ENCODE measurements at regions not wholly inside any gene's neighbourhood (a gene's known extent, or its start where the extent isn't known, plus 50 kb on each side); places are given as distances from the start of the nearest gene placed in this dataset.

DNA sequence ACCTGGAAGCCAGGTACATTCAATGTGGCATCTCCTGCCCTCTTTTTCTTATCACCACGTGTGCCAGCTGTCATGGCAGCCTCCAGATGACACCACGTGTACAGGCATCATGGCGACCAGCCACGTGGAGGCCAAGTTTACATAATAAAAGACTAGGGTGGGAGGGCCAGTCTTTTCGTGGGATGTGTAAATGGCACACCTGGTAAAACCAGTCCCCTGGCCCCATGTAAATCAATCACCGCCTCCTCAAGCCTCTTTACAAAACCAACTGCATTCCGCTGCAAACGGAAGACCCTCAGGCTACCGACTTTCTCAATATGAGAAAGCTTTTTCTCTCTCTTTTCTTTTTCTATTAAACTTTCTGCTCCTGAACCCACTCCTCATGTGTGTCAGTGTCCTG, 65.1 kb upstream of the PHF14 start:
- Histone ChIP-seq H2AFZ (ENCODE audit: low read depth, low read length) (no peak overlapping the region), H3K79me2 (ENCODE audit: low read length) (no peaks in the 10 kb centered on the region), H3K4me2 (ENCODE audit: low read length) (no peak overlapping the region), H4K20me1 (ENCODE audit: insufficient read depth, low read length) (no peaks in the 10 kb centered on the region), H3K27ac (ENCODE audit: low read length) (no peak overlapping the region), H3K27me3 (ENCODE audit: low read depth, low read length) (no peaks in the 10 kb centered on the region), H3K9ac (ENCODE audit: low read length) (no peak overlapping the region), H3K4me3 (ENCODE audit: low read length) (no peak overlapping the region), H3K4me1 (ENCODE audit: low read length) (no peaks in the 10 kb centered on the region), H3K36me3 (replicated peaks; ENCODE audit: low read depth, low read length) (no peaks in the 10 kb centered on the region), H3K9me3 (ENCODE audit: insufficient read depth, low read length) (peaks cover 9% of the 10 kb centered on the region; the same call in 1 of the 2 replicates)
- TF ChIP-seq, protein P1, sequence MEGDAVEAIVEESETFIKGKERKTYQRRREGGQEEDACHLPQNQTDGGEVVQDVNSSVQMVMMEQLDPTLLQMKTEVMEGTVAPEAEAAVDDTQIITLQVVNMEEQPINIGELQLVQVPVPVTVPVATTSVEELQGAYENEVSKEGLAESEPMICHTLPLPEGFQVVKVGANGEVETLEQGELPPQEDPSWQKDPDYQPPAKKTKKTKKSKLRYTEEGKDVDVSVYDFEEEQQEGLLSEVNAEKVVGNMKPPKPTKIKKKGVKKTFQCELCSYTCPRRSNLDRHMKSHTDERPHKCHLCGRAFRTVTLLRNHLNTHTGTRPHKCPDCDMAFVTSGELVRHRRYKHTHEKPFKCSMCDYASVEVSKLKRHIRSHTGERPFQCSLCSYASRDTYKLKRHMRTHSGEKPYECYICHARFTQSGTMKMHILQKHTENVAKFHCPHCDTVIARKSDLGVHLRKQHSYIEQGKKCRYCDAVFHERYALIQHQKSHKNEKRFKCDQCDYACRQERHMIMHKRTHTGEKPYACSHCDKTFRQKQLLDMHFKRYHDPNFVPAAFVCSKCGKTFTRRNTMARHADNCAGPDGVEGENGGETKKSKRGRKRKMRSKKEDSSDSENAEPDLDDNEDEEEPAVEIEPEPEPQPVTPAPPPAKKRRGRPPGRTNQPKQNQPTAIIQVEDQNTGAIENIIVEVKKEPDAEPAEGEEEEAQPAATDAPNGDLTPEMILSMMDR (IDR thresholded peaks at IDR 0.05; ENCODE audit: low read depth, low read length): no peak

- TF ChIP-seq, protein P1 (IDR thresholded peaks at IDR 0.05; ENCODE audit: low read depth, low read length): no peak
- TF ChIP-seq EZH2phosphoT487 (IDR thresholded peaks at IDR 0.05; ENCODE audit: low read depth): no peak
- Histone ChIP-seq H3K9ac (ENCODE audit: low read length) (no peak overlapping the region), H2AFZ (ENCODE audit: low read depth, low read length) (no peak overlapping the region), H3K4me1 (ENCODE audit: low read length) (no peaks in the 10 kb centered on the region), H3K4me2 (ENCODE audit: low read length) (no peak overlapping the region), H3K36me3 (replicated peaks; ENCODE audit: low read depth, low read length) (no peaks in the 10 kb centered on the region), H3K79me2 (ENCODE audit: low read length) (no peaks in the 10 kb centered on the region), H3K4me3 (ENCODE audit: low read length) (no peak overlapping the region), H4K20me1 (ENCODE audit: insufficient read depth, low read length) (no peaks in the 10 kb centered on the region), H3K27ac (ENCODE audit: low read length) (no peak overlapping the region), H3K27me3 (ENCODE audit: low read depth, low read length) (no peaks in the 10 kb centered on the region), H3K9me3 (ENCODE audit: insufficient read depth, low read length) (peaks cover 9% of the 10 kb centered on the region; the same call in 1 of the 2 replicates)
Measured at GRCh38 chr7:10910447-10910846, 63.2 kb upstream of the PHF14 start.

- TF ChIP-seq, protein P1 (IDR thresholded peaks at IDR 0.05; ENCODE audit: low read depth, low read length): no peak
- no peak for TF ChIP-seq EZH2phosphoT487 (IDR thresholded peaks at IDR 0.05; ENCODE audit: low read depth)
- no peaks in the 10 kb centered on the region for H3K27me3 ChIP-seq (ENCODE audit: low read depth, low read length)
- no peak overlapping the region for H3K4me2 ChIP-seq (ENCODE audit: low read length)
- no peaks in the 10 kb centered on the region for H3K4me1 ChIP-seq (ENCODE audit: low read length)
- no peaks in the 10 kb centered on the region for H3K36me3 ChIP-seq (replicated peaks; ENCODE audit: low read depth, low read length)
- H2AFZ ChIP-seq (ENCODE audit: low read depth, low read length): no peak overlapping the region
- no peak overlapping the region for H3K27ac ChIP-seq (ENCODE audit: low read length)
- H4K20me1 ChIP-seq (ENCODE audit: insufficient read depth, low read length): no peaks in the 10 kb centered on the region
- no peak overlapping the region for H3K9ac ChIP-seq (ENCODE audit: low read length)
- no peaks in the 10 kb centered on the region for H3K79me2 ChIP-seq (ENCODE audit: low read length)
- H3K9me3 ChIP-seq (ENCODE audit: insufficient read depth, low read length): peaks cover 9% of the 10 kb centered on the region; the same call in 1 of the 2 replicates
- H3K4me3 ChIP-seq (ENCODE audit: low read length): no peak overlapping the region
Measured at GRCh38 chr7:10912077-10912476, 61.6 kb upstream of the PHF14 start.

DNA sequence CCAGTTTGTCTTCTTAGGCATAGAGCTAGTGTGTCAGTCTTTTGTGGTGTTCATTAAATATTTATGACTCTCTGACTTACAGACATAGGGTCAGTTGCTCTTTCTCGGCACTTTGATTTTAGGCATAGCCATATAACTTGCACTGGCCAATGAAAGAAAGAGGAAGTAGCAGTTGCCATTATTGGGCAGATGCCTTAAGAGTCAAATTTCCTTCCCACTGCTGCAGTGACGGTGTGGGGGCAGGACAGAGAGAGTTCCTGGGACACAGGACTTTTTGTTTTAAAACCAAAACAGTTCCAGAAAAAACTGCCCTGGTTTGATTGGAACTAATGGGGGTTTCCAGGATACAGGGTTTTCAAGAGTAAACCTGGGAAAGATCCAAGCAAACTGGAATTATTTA, 60.2 kb upstream of the PHF14 start:
- no peaks in the 10 kb centered on the region for H3K36me3 ChIP-seq (replicated peaks; ENCODE audit: low read depth, low read length)
- no peak overlapping the region for H3K27ac ChIP-seq (ENCODE audit: low read length)
- H3K4me2 ChIP-seq (ENCODE audit: low read length): no peak overlapping the region
- TF ChIP-seq EZH2phosphoT487 (IDR thresholded peaks at IDR 0.05; ENCODE audit: low read depth): no peak
- TF ChIP-seq, protein P1 (IDR thresholded peaks at IDR 0.05; ENCODE audit: low read depth, low read length): no peak
- no peak overlapping the region for H3K4me3 ChIP-seq (ENCODE audit: low read length)
- H3K27me3 ChIP-seq (ENCODE audit: low read depth, low read length): no peaks in the 10 kb centered on the region
- H3K79me2 ChIP-seq (ENCODE audit: low read length): no peaks in the 10 kb centered on the region
- no peaks in the 10 kb centered on the region for H3K4me1 ChIP-seq (ENCODE audit: low read length)
- H2AFZ ChIP-seq (ENCODE audit: low read depth, low read length): no peak overlapping the region
- no peak overlapping the region for H3K9ac ChIP-seq (ENCODE audit: low read length)
- peaks cover 9% of the 10 kb centered on the region; the same call in 1 of the 2 replicates for H3K9me3 ChIP-seq (ENCODE audit: insufficient read depth, low read length)
- no peaks in the 10 kb centered on the region for H4K20me1 ChIP-seq (ENCODE audit: insufficient read depth, low read length)

Measured in OCI-LY3 (cell line).